Colonic mucosa (tissue), 4 donors: ENCODE measurements at regions not wholly inside any gene's neighbourhood (a gene's known extent, or its start where the extent isn't known, plus 50 kb on each side); places are given as distances from the start of the nearest gene placed in this dataset.

Experiments
- DNase-seq: peaks from one replicate; pipeline ENCODE4 v3.0.0-alpha.2; 2020
- H3K27ac ChIP-seq: fragments of 200-600 bp; one replicate; pipeline ENCODE4 v1.8.0; 2021
- H3K27me3 ChIP-seq: fragments of 200-600 bp; one replicate; pipeline ENCODE4 v1.8.0; 2021
- H3K36me3 ChIP-seq: fragments of 200-600 bp; one replicate; pipeline ENCODE4 v1.8.0; 2021
- H3K4me1 ChIP-seq: fragments of 200-600 bp; one replicate; pipeline ENCODE4 v1.8.0; 2021; ENCODE audit warnings: mild to moderate bottlenecking
- H3K4me3 ChIP-seq: fragments of 200-600 bp; one replicate; pipeline ENCODE4 v1.8.0; 2021
- H3K9ac ChIP-seq, 2 donors: one replicate each; pipeline ENCODE4 v1.7.0; 2013; ENCODE audit warnings: control low read depth in 2 of 2, low read depth in 2 of 2, low read length in 2 of 2
- H3K9me3 ChIP-seq: fragments of 200-600 bp; one replicate; pipeline ENCODE4 v1.8.0; 2021
- intact Hi-C: fragments of 100-400 bp; cut with DNase I; formaldehyde crosslinking; loops from one replicate; pipeline ENCODE4 v1.14.1; 2022
- TF ChIP-seq, protein P1 (sequence below): fragments of 200-600 bp; IDR thresholded peaks from one replicate; pipeline ENCODE4 v1.8.0; 2022; ENCODE audit warnings: antibody characterized with exemption, mild to moderate bottlenecking
- donor health status: healthy.
- donor health status: DM: no; HTN: no; CAD: no.
- donor health status: DM: no; HTN: no; CAD: no.

DNA sequence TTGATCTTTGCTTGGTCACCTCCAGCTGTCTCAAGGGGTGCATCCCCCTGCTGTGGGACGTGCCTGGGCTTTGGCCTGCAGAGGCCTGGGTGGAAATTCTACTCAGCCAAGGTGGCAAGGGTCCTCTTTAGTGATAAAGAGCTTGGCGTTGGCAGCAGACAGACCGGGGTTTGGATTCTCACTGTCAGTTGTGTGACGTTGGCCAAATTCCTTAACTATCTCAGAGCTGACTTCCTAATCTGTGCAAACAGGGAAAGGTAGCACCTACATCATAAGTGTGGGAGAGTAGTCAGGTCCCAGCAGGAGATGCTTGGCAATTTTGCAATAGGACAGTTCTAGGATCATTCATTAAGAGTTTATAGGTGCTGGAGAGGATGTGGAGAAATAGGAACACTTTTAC lies 154.3 kb upstream of the GSC start:
- Histone ChIP-seq H3K36me3 (no peaks in the 10 kb centered on the region), H3K4me3 (no peak overlapping the region), H3K27me3 (no peaks in the 10 kb centered on the region), H3K4me1 (no peaks in the 10 kb centered on the region), H3K27ac (no peak overlapping the region), H3K9me3 (no peaks in the 10 kb centered on the region), H3K9ac (no peak overlapping the region)
- TF ChIP-seq, protein P1, sequence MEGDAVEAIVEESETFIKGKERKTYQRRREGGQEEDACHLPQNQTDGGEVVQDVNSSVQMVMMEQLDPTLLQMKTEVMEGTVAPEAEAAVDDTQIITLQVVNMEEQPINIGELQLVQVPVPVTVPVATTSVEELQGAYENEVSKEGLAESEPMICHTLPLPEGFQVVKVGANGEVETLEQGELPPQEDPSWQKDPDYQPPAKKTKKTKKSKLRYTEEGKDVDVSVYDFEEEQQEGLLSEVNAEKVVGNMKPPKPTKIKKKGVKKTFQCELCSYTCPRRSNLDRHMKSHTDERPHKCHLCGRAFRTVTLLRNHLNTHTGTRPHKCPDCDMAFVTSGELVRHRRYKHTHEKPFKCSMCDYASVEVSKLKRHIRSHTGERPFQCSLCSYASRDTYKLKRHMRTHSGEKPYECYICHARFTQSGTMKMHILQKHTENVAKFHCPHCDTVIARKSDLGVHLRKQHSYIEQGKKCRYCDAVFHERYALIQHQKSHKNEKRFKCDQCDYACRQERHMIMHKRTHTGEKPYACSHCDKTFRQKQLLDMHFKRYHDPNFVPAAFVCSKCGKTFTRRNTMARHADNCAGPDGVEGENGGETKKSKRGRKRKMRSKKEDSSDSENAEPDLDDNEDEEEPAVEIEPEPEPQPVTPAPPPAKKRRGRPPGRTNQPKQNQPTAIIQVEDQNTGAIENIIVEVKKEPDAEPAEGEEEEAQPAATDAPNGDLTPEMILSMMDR: no peak
- DNase-seq: no peak
- intact Hi-C loops: no loop called here

DNA sequence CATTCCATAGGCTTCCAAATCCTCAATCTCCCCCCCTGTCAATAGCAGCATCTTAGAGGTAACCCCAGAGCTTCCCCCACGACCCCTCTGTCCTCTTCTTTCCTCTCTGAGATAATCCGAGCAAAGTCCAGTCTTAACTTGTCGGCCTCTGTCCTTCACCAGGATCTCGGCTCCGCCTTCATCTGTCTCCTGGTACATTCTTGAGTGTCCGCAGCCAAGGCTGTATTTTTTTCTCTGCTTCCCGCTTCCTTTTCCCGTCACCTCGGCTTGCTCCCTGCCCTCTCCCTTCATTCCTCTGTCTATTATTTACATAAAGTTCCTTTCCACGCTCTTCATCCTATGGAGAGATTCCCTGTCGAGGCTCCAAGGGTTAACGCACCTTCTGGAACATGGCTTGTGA lies 153.9 kb upstream of the GSC start:
- Histone ChIP-seq H3K4me1 (no peaks in the 10 kb centered on the region), H3K9me3 (no peaks in the 10 kb centered on the region), H3K36me3 (no peaks in the 10 kb centered on the region), H3K27ac (no peak overlapping the region), H3K4me3 (no peak overlapping the region), H3K9ac (no peak overlapping the region), H3K27me3 (no peaks in the 10 kb centered on the region)
- intact Hi-C loops: no loop called here
- TF ChIP-seq, protein P1: no peak
- DNase-seq: no peak

DNA sequence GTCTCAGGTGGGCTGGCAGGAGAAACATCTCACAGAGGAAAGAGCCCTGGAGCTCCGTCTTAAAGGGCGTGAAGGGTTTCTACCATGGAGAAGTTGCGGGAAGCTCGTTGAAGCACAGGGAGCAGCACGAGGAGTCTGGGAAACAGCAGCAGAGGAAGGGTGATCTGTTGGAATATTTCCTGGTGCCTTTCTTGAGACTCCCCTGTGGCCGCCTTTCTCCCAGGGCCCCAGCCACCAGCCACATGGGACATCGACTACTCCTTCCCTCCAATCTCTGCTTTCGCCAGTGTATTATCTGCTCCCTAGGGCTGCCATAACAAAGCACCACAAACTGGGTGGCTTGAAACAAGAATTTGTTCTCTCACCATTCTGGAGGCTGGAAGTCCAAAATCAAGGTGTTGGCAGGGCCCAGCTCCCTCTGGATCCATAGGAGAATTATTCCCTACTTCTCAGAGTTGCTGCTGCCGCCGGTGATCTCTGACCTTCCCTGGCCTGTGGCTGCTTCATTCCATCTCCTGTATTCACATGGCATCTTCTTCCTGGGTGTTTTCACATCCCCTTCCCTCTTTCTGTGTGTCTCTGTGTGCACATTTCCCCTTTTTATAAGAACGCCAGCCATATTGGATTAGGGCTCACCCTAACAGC lies 152.8 kb upstream of the GSC start:
- TF ChIP-seq, protein P1: no peak
- intact Hi-C loops: no loop called here

DNA sequence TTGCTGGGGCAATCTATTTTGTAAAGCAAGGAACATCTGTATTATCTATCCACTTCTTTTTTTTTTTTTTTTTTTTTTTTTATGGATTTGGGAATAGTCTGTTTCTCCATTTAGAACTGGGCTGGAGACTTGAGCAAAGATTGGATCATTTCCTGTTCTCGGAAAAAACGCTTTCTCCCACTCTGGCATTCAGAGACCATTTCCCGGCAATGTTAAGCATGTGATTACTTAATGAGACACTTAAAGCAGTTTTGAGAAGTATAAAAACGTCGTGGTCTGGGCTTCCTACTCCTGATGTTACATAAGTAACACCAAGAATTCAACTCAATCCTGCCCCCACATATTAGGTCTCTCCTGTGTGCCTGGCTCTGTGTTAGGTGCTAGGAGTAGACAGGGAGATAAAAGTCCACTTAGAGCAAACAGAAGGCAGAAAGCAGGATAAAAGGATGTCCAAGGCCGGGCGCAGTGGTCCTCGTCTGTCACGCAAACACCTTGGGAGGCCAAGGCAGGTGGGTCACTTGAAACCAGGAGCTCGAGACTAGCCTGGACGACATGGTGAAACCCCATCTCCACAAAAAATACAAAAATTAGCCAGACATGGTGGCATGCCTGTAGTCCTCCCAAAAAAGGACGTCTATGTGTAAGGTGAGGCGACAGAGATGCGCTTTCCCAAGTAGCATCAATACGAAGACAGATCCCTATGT lies 152.1 kb upstream of the GSC start:
- Histone ChIP-seq H3K9ac (no peak overlapping the region), H3K27ac (peak overlapping the region; percentile 27), H3K4me3 (no peak overlapping the region), H3K4me1 (no peaks in the 10 kb centered on the region), H3K36me3 (no peaks in the 10 kb centered on the region), H3K9me3 (no peaks in the 10 kb centered on the region), H3K27me3 (no peaks in the 10 kb centered on the region)
- TF ChIP-seq, protein P1: no peak
- no peak for DNase-seq
- intact Hi-C loops: no loop called here

More for the DNA sequence above, 152.8 kb upstream of the GSC start:
- no peak overlapping the region for H3K9ac ChIP-seq
- DNase-seq: no peak
- no peak overlapping the region for H3K4me3 ChIP-seq
- H3K9me3 ChIP-seq: no peaks in the 10 kb centered on the region
- H3K36me3 ChIP-seq: no peaks in the 10 kb centered on the region
- no peaks in the 10 kb centered on the region for H3K4me1 ChIP-seq
- peak overlapping the region; percentile 27 for H3K27ac ChIP-seq
- no peaks in the 10 kb centered on the region for H3K27me3 ChIP-seq

DNA sequence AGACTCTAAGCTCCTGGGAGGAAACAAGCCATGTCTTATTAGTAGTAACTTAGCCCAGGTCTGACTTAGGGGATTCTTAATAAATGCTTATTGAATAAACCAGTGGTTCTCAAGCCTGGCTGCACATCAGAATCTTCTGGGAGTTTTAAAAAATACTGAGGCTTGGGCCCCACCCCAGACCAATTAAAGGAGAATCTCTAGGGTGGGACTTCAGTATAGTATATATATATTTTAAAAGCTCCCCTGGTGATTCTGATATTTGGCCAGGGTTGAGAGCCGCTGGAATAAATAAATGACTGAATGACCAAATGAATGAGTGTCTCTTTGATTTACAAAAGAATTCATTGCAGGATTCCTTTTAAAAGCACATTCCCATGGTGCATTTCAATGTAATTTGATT lies 151.5 kb upstream of the GSC start:
- Histone ChIP-seq H3K36me3 (no peaks in the 10 kb centered on the region), H3K4me1 (no peaks in the 10 kb centered on the region), H3K9me3 (no peaks in the 10 kb centered on the region), H3K27me3 (no peaks in the 10 kb centered on the region), H3K9ac (no peak overlapping the region), H3K4me3 (no peak overlapping the region), H3K27ac (no peak overlapping the region)
- intact Hi-C loops: no loop called here
- DNase-seq: no peak
- TF ChIP-seq, protein P1: no peak
